Tongue (tissue), 1 donor: ENCODE measurements at regions not wholly inside any gene's neighbourhood (a gene's known extent, or its start where the extent isn't known, plus 50 kb on each side); places are given as distances from the start of the nearest gene placed in this dataset.
A peak's percentile ranks its signal among the peaks of the same experiment; 100 is the strongest.

Experiments
- DNase-seq: peaks from one replicate; pipeline ENCODE4 v3.0.0-alpha.2; 2015

GRCh38 chr6:14722704-14723103 is 523.2 kb upstream of the JARID2 start:
- no peak for DNase-seq

- no peak for DNase-seq
Measured at GRCh38 chr6:14723535-14724086, 522.3 kb upstream of the JARID2 start.

GRCh38 chr6:14724549-14724948 is 521.3 kb upstream of the JARID2 start:
- no peak for DNase-seq

- DNase-seq, result no peak
Measured at GRCh38 chr6:14726816-14727493, 518.9 kb upstream of the JARID2 start.

- DNase-seq, result no peak
Measured at GRCh38 chr6:14727494-14728395, 518.1 kb upstream of the JARID2 start.

GRCh38 chr6:14728396-14729024 is 517.4 kb upstream of the JARID2 start:
- DNase-seq, result no peak

- no peak for DNase-seq
Measured at GRCh38 chr6:14729129-14729871, 516.6 kb upstream of the JARID2 start.

GRCh38 chr6:14730654-14731053 is 515.2 kb upstream of the JARID2 start:
- peak; percentile 47 for DNase-seq

GRCh38 chr6:14731611-14732010 is 514.3 kb upstream of the JARID2 start:
- DNase-seq, result no peak

- DNase-seq, result no peak
Measured at GRCh38 chr6:14732226-14732843, 513.5 kb upstream of the JARID2 start.

GRCh38 chr6:14732844-14733757 is 512.8 kb upstream of the JARID2 start:
- no peak for DNase-seq

- DNase-seq, result no peak
Measured at GRCh38 chr6:14734052-14734415, 511.8 kb upstream of the JARID2 start.

GRCh38 chr6:14734416-14735340 is 511.2 kb upstream of the JARID2 start:
- DNase-seq, result no peak

- DNase-seq, result no peak
Measured at GRCh38 chr6:14735956-14736486, 509.8 kb upstream of the JARID2 start.

GRCh38 chr6:14736554-14736953 is 509.3 kb upstream of the JARID2 start:
- no peak for DNase-seq

GRCh38 chr6:14738497-14738896 is 507.4 kb upstream of the JARID2 start:
- no peak for DNase-seq

GRCh38 chr6:14738933-14739332 is 506.9 kb upstream of the JARID2 start:
- DNase-seq, result no peak

GRCh38 chr6:14739827-14740226 is 506.0 kb upstream of the JARID2 start:
- no peak for DNase-seq

- no peak for DNase-seq
Measured at GRCh38 chr6:14742171-14742570, 503.7 kb upstream of the JARID2 start.
